ENCODE measurements at regions not wholly inside any gene's neighbourhood (a gene's known extent, or its start where the extent isn't known, plus 50 kb on each side); places are given as distances from the start of the nearest gene placed in this dataset.

GRCh38 chr21:28444557-28444956 lies 548.1 kb downstream of the LTN1 start:
- Mint-ChIP-seq H3K27me3 (no peaks in the 10 kb centered on the region), H3K9me3 (ENCODE audit: insufficient read depth) (peaks cover 8% of the 10 kb centered on the region), H3K27ac (no peak overlapping the region), H3K4me1 (no peaks in the 10 kb centered on the region), H3K4me3 (no peak overlapping the region)
- Histone ChIP-seq H3K4me3 (ENCODE audit: control extremely low read depth in 1 of 5, extremely low read depth in 1 of 5, insufficient read depth in 1 of 5, low read depth in 2 of 5, low read length in 4 of 5) (no peak overlapping the region), H3K4me1 (ENCODE audit: control insufficient read depth in 2 of 2, insufficient read depth in 2 of 2, low read length in 2 of 2) (no peaks in the 10 kb centered on the region), H3K79me2 (ENCODE audit: control insufficient read depth, insufficient read depth, low read length) (no peaks in the 10 kb centered on the region), H3K9me3 (ENCODE audit: control extremely low read depth in 1 of 3, control insufficient read depth in 2 of 3, insufficient read depth in 1 of 3, low read length in 2 of 3) (peaks cover 0 to 3% (median 0%) of the 10 kb centered on the region in 3 donors), H3K36me3 (replicated peaks in 1 of 2; ENCODE audit: control extremely low read depth in 1 of 2, control insufficient read depth in 1 of 2, extremely low read depth in 1 of 2, insufficient read depth in 2 of 2, low read length in 1 of 2) (no peaks in the 10 kb centered on the region), H3K4me2 (replicated peaks; ENCODE audit: low read depth, low read length, poor library complexity, severe bottlenecking) (no peak overlapping the region), H3K27ac (ENCODE audit: low read length in 2 of 2) (no peak overlapping the region), H3K9ac (ENCODE audit: low read length) (no peak overlapping the region), H4K20me1 (ENCODE audit: control insufficient read depth, insufficient read depth, low read length, poor library complexity, severe bottlenecking) (no peaks in the 10 kb centered on the region), H3K27me3 (replicated peaks in 1 of 4; ENCODE audit: control extremely low read depth in 1 of 4, control insufficient read depth in 3 of 4, insufficient read depth in 4 of 4, low read length in 3 of 4) (no peaks in the 10 kb centered on the region), H2AFZ (ENCODE audit: insufficient read depth, low read depth, low read length, poor library complexity, severe bottlenecking) (no peak overlapping the region)
- ChIA-PET POLR2A (no interaction called here), CTCF (no interaction called here)
- intact Hi-C loops (cut with micrococcal nuclease), result no loop called here
- DNase-seq, result no peak
- TF ChIP-seq EZH2 (IDR thresholded peaks at IDR 0.05; ENCODE audit: borderline replicate concordance, insufficient read depth, low read depth, low read length, poor library complexity, severe bottlenecking) (no peak), CTCF (IDR thresholded peaks at IDR 0.05) (no peak)
- no peak for ATAC-seq (ENCODE audit: low read depth)

GRCh38 chr21:28444111-28444510 lies 548.6 kb downstream of the LTN1 start:
- no peak overlapping the region for H3K27ac Mint-ChIP-seq
- H3K79me2 ChIP-seq (ENCODE audit: control insufficient read depth, insufficient read depth, low read length), result no peaks in the 10 kb centered on the region
- no CpG with 5 or more reads among the region's 2 CpGs for WGBS (ENCODE audit: insufficient coverage)
- no peak overlapping the region for H3K4me2 ChIP-seq (replicated peaks; ENCODE audit: low read depth, low read length, poor library complexity, severe bottlenecking)
- H3K9me3 ChIP-seq (ENCODE audit: control extremely low read depth in 1 of 3, control insufficient read depth in 2 of 3, insufficient read depth in 1 of 3, low read length in 2 of 3), result peaks cover 0 to 3% (median 0%) of the 10 kb centered on the region in 3 donors
- POLR2A ChIA-PET, result no interaction called here
- no peak overlapping the region for H3K9ac ChIP-seq (ENCODE audit: low read length)
- H4K20me1 ChIP-seq (ENCODE audit: control insufficient read depth, insufficient read depth, low read length, poor library complexity, severe bottlenecking), result no peaks in the 10 kb centered on the region
- peaks cover 8% of the 10 kb centered on the region for H3K9me3 Mint-ChIP-seq (ENCODE audit: insufficient read depth)
- CTCF ChIA-PET, result no interaction called here
- TF ChIP-seq EZH2 (IDR thresholded peaks at IDR 0.05; ENCODE audit: borderline replicate concordance, insufficient read depth, low read depth, low read length, poor library complexity, severe bottlenecking), result no peak
- TF ChIP-seq CTCF (IDR thresholded peaks at IDR 0.05), result no peak
- ATAC-seq (ENCODE audit: low read depth) (no peak), DNase-seq (no peak)
- H3K27me3 Mint-ChIP-seq, result no peaks in the 10 kb centered on the region
- H3K27me3 ChIP-seq (replicated peaks in 1 of 4; ENCODE audit: control extremely low read depth in 1 of 4, control insufficient read depth in 3 of 4, insufficient read depth in 4 of 4, low read length in 3 of 4), result no peaks in the 10 kb centered on the region
- H3K4me1 ChIP-seq (ENCODE audit: control insufficient read depth in 2 of 2, insufficient read depth in 2 of 2, low read length in 2 of 2), result no peaks in the 10 kb centered on the region
- H3K4me3 ChIP-seq (ENCODE audit: control extremely low read depth in 1 of 5, extremely low read depth in 1 of 5, insufficient read depth in 1 of 5, low read depth in 2 of 5, low read length in 4 of 5), result no peak overlapping the region
- H3K4me3 Mint-ChIP-seq, result no peak overlapping the region
- H3K4me1 Mint-ChIP-seq, result no peaks in the 10 kb centered on the region
- H3K36me3 ChIP-seq (replicated peaks in 1 of 2; ENCODE audit: control extremely low read depth in 1 of 2, control insufficient read depth in 1 of 2, extremely low read depth in 1 of 2, insufficient read depth in 2 of 2, low read length in 1 of 2), result no peaks in the 10 kb centered on the region
- no peak overlapping the region for H2AFZ ChIP-seq (ENCODE audit: insufficient read depth, low read depth, low read length, poor library complexity, severe bottlenecking)
- H3K27ac ChIP-seq (ENCODE audit: low read length in 2 of 2), result no peak overlapping the region
- intact Hi-C loops (cut with micrococcal nuclease), result no loop called here
